HG03469 (cell line): ENCODE measurements at regions not wholly inside any gene's neighbourhood (a gene's known extent, or its start where the extent isn't known, plus 50 kb on each side); places are given as distances from the start of the nearest gene placed in this dataset.
"Not testable (repeated sequence)": the region's sequence is repeated elsewhere in the genome, so short reads cannot be mapped to it uniquely, and the experiment has no call there.

Source experiments
- ATAC-seq: cut with Tn5 transposase; IDR thresholded peaks from one replicate; pipeline ENCODE4 v1.9.1; 2021; ENCODE audit warnings: mild to moderate bottlenecking, moderate library complexity, moderate number of reproducible peaks; ENCODE audit not compliant: unreplicated experiment

- no peak for ATAC-seq
Observed at GRCh38 chr14:49036984-49037516, 549.1 kb downstream of the RPS29 start.

DNA sequence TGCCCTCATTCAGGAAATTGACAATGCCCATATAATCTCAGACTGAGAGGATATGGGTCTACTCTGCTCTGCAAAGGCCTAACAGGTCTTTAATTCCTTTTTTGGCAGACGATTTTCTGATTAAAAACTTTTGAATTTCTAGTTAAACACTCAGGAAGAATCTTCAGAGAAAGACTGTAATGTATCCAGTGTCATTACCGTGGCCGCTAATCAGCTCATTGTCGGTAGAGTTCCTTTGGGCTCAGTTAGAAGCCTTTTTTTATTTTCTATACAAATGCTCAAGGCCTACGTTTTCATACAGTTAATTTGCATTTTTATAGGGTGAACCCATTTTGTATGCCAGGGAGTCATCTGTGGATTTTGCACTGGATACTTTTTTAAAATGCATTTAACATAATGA lies 549.9 kb downstream of the RPS29 start:
- no peak for ATAC-seq

GRCh38 chr14:49033131-49033530 lies 553.0 kb downstream of the RPS29 start:
- ATAC-seq: no peak

- ATAC-seq: not testable (repeated sequence)
Observed at GRCh38 chr14:49031710-49032109, 554.5 kb downstream of the RPS29 start.

DNA sequence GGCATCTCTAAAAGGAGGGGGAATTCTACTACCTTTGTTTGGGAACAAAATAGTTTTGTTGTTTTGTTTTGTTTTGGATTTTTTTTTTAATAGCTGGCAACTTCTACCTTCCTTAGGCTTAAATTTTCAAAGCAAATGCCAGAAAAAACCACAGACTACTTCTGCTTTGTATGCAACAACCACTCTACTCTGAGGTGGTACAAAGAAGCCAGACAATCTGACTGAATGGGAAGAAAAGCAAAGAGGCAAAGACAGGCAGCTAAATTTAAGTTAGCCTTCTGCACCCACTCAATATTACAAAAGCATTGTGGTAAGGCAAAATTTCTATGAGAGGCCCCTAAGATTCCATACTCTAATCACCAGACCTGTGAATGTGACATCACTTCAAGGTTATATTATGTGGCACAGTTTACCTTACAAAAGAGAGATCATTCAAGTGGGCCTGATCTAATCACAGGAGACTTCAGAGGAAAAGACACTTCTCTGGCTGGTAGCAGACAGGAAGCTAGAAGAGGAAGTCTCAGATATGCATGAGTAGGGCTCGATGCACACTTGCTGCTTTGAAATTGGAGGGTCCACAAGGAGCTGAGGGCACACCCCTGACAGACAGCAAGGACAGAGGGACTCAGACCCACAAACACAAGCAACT lies 566.6 kb downstream of the RPS29 start:
- no peak for ATAC-seq

DNA sequence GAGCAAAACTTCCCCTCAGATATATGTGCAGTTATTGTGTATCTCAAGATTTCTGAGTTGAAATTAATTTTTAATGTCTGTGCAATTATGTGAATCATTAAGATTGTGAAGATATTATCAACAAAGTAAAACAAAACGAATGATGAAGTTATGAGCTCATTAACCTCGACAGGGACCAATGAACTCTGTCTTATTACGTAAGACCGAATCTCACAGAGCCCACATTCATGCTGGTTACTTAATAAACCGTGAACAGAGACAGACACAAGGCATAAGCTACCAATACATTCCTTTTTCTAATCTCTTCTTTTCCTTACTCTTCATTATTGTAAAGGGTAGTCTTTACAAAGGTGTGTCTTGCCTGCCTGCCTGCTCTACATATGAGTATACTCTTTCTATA lies 568.7 kb downstream of the RPS29 start:
- ATAC-seq: no peak

DNA sequence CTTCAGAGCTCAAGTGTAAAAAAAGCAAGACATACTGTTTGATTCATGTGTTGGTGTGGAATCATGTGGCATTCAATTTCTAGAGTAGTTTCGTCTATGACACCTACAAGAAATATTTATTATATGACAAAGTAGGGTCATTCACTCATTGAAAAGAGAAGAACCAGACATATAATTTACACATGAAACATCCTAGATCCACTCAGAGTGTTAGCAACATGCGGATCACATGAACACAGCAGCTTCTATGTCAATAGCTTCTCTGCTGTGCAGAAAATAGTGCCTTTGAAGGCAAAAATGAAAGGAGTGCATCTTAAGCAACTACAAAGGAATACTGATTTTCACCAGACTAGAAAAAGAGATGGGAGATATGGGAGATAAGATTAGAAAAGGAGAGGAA lies 569.8 kb downstream of the RPS29 start:
- no peak for ATAC-seq

GRCh38 chr14:49014476-49014875 lies 571.7 kb downstream of the RPS29 start:
- ATAC-seq: no peak

GRCh38 chr14:49008363-49008762 lies 577.8 kb downstream of the RPS29 start:
- no peak for ATAC-seq

DNA sequence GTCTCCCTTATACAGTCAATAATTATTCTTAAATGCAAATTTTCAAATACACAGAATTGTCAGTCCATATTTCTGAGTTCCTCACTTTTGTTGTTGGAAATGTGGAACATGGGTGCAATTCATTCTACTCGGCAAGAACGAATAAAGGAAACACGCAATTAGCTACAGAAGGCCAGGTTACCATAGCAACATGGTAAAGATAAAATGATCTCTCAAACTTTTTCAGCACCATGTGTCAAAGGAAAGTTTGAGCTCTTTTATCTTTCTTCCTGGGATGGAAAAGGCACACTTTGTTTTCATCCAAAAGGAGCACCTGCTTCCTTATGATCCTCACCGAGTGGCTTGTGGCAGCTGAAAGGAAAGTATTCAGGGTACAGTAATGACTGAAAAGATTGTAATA lies 595.0 kb downstream of the RPS29 start:
- ATAC-seq: no peak

DNA sequence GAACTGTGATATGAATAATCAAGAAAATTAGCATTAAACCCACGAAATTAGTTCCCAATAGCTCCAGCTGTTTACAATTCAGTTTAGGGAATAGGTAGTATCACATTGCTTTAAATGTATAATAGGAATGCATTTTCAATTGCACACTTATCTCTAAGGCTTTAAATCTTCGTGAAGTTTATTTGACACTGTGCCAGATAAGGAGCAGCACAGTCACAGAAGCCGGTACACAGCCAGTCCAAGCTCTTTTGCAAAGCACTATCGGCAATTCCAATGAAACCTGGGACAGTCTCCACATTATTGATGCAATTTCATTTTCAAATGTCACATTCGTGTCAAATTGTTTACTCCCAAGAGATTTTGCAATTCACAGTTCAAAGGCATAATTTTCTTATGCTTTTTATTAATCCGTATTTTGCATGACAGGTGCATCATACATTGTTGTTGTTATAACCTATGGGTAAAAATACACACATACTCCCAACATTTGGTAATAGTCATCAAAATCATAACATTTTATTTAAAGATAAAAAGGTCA lies 602.8 kb downstream of the RPS29 start:
- no peak for ATAC-seq

DNA sequence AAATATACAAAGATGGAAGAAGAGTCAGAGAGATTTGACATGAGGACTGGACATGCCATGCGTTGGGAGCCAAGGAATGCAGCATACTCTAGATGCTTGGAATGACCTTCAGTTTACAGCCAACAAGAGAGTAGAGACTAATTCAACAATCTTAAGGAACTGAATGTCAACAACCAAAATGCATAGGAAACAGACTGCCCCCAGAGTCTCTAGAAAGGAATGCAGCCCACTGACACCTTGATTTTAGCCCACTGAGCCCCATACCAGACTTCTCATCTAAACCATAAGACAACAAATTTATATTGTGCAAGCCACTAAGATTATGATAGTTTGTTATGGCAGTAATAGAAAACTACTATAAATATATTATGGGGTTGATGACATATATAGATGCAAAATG lies 611.2 kb downstream of the RPS29 start:
- ATAC-seq: no peak

DNA sequence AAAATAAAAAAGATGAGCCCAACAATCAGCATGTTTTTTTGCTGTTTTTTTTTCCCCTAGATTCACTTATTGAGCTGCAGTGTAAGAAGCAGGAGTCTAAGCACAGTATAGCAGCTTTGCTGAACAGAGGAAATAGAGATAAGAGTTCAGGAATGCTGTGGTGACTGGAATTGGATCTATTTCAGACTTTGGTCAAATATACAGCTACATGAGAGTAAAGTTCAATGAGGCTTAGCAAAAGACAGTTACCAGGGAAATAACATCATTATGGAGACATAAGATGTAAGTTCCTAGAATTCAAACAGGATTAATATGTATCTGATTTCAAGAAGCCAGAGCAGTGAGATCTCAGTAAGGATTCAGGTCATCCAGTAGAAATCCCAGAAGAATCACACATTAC lies 613.0 kb downstream of the RPS29 start:
- ATAC-seq: no peak

- no peak for ATAC-seq
Observed at GRCh38 chr14:48970943-48971342, 615.2 kb downstream of the RPS29 start.

GRCh38 chr14:48967419-48967818 lies 618.8 kb downstream of the RPS29 start:
- no peak for ATAC-seq

DNA sequence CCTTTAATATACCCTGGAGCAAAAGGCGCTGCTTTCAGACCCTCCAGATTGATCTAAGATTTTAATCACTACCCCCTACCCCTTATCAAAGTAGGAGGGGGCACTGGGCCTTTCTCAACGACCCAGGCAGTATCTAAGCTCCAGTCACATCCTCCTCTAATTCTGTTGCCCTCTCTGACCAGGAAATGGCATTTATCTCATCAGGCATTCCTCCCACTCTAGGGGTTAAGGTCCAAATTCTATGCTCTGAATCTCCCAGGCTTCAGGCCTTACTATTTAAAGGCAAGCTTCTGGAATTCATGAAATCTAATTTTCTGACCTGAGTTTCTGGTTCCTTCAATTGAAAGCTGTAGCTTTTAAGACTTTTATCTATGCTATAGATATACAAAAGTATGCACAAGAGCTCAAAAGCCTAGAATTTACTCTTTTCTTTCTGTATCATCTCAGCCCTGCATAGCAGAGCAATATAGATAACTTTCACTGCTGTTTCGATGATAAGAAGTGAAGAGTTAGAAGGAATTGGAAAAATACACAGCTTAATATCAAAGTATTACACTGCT lies 622.9 kb downstream of the RPS29 start:
- no peak for ATAC-seq

DNA sequence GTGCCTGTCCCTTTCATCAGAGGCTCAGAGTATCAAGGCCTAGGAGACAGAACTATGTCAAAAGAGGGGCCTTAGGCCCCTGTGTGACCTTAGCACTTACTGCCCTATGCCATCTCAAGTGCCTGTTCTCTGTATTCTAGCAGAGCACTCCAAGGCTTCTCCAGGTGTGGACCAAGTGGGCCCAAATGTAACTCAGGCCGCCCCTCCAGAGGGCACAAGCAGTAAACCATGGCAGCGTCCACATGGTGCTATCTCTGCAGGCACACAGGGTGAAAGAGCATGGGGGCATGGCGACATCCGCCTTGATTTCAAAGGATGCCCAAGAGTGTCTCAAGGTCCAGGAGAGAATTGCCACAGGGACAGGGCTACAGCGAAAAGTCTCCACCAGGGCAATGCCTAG lies 628.7 kb downstream of the RPS29 start:
- ATAC-seq: no peak

GRCh38 chr14:48955857-48956256 lies 630.3 kb downstream of the RPS29 start:
- ATAC-seq: no peak

GRCh38 chr14:48954446-48954845 lies 631.7 kb downstream of the RPS29 start:
- ATAC-seq: no peak

DNA sequence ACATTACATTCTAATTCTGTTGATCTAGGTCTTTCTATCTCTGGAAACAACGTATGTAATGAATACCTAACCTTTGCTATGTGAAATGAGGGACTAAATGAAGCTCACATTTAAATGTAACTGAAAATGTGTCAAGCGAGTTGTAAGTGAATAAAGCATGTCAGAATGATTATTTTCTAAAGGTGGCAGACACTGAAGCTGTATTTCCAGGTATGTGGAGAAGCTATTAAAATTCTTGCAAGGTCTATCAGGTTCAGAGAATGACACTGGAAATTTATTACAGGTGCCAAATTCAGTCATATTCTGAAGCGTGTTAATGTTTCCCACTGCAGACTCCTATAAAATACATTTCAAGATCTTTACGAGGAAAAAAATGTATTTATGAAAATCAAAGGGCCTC lies 641.4 kb downstream of the RPS29 start:
- no peak for ATAC-seq

GRCh38 chr14:48943913-48944312 lies 642.3 kb downstream of the RPS29 start:
- no peak for ATAC-seq

- no peak for ATAC-seq
Observed at GRCh38 chr14:48937541-48938195, 648.5 kb downstream of the RPS29 start.
